DND-41 (cell line): ENCODE measurements at regions not wholly inside any gene's neighbourhood (a gene's known extent, or its start where the extent isn't known, plus 50 kb on each side); places are given as distances from the start of the nearest gene placed in this dataset.

Experiments
- ATAC-seq: fragments of 200-7000 bp; cut with Tn5 transposase; 3 replicates; pipeline ENCODE4 v1.9.1; 2021; ENCODE audit warnings: low read depth; ENCODE audit not compliant: insufficient read depth
- DNase-seq: peaks from one replicate; pipeline ENCODE4 v3.0.0-alpha.2; 2020
- H2AFZ ChIP-seq: 2 replicates; pipeline ENCODE4 v1.6.0; 2012; ENCODE audit warnings: low read depth, low read length
- H3K27ac ChIP-seq: 2 replicates; pipeline ENCODE4 v1.5.1; 2012; ENCODE audit warnings: low read length, inconsistent platforms
- H3K27me3 ChIP-seq: fragments of 200-600 bp; sonication (generic); 2 replicates; pipeline ENCODE4 v1.6.0; 2012; ENCODE audit warnings: low read length, mild to moderate bottlenecking, inconsistent platforms; ENCODE audit not compliant: insufficient read depth, poor library complexity
- H3K36me3 ChIP-seq: 2 replicates; pipeline ENCODE4 v1.5.1; 2012; ENCODE audit warnings: low read length, inconsistent platforms; ENCODE audit not compliant: insufficient read depth
- H3K4me1 ChIP-seq: 2 replicates; pipeline ENCODE4 v1.5.1; 2012; ENCODE audit warnings: mild to moderate bottlenecking, low read length; ENCODE audit not compliant: insufficient read depth
- H3K4me2 ChIP-seq: 2 replicates; pipeline ENCODE4 v1.6.0; 2012; ENCODE audit warnings: mild to moderate bottlenecking, moderate library complexity, low read length, inconsistent platforms; ENCODE audit not compliant: insufficient read depth
- H3K4me3 ChIP-seq, 2 experiments: fragments of 200-600 bp in 1 of 2; shearing (Covaris generic) in 1 of 2; 2 replicates each; pipeline ENCODE4 v1.5.1; 2012 to 2016; ENCODE audit warnings: inconsistent platforms in 2 of 2, low read length in 2 of 2, mild to moderate bottlenecking in 2 of 2, low read depth in 1 of 2, moderate library complexity in 1 of 2
- H3K79me2 ChIP-seq: 2 replicates; pipeline ENCODE4 v1.6.0; 2012; ENCODE audit warnings: low read length, inconsistent platforms; ENCODE audit not compliant: insufficient read depth
- H3K9ac ChIP-seq: 2 replicates; pipeline ENCODE4 v1.6.0; 2012; ENCODE audit warnings: low read depth, mild to moderate bottlenecking, inconsistent platforms, low read length, moderate library complexity
- H3K9me3 ChIP-seq: 2 replicates; pipeline ENCODE4 v1.5.1; 2012; ENCODE audit warnings: low read length, moderate library complexity, mild to moderate bottlenecking, inconsistent platforms; ENCODE audit not compliant: insufficient read depth, severe bottlenecking
- H4K20me1 ChIP-seq: 2 replicates; pipeline ENCODE4 v1.6.0; 2012; ENCODE audit warnings: low read length; ENCODE audit not compliant: insufficient read depth
- EZH2 ChIP-seq: IDR thresholded peaks from 3 replicates; pipeline ENCODE4 v1.6.1; 2012; ENCODE audit warnings: borderline replicate concordance, low read depth, mild to moderate bottlenecking, moderate library complexity, low read length, inconsistent platforms; ENCODE audit not compliant: severe bottlenecking
- TF ChIP-seq, protein P1 (sequence below): IDR thresholded peaks from 2 replicates; pipeline ENCODE4 v1.5.1; 2012; ENCODE audit warnings: borderline replicate concordance, low read length, moderate library complexity, mild to moderate bottlenecking; ENCODE audit not compliant: poor library complexity, severe bottlenecking; ENCODE audit errors: extremely low read depth

DNA sequence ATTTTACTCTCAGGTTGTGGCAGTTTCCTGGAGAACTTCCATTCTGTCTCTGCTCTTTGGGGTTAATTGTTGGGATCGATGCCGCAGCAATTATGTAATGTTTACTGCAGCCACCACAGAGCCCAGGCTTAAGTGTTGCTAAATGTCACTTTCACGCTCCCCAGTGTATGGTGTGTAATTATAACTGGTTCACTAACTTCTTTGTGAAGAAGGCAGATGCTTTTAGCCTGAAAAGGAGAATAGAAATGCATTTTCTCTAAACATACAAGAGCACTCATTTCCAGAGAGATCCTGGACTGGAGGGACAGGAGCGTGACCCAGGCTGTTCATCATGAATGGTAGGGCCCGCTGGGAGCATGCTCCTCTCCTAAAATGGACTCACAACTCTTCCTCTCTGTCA is 132.2 kb upstream of the PLET1 start:
- no peak overlapping the region for H3K4me3 ChIP-seq
- H3K27me3 ChIP-seq = peaks cover 12% of the 10 kb centered on the region
- H4K20me1 ChIP-seq = no peaks in the 10 kb centered on the region
- no peak overlapping the region for H3K27ac ChIP-seq
- H3K36me3 ChIP-seq = no peaks in the 10 kb centered on the region
- DNase-seq (no peak), ATAC-seq (no peak)
- no peak overlapping the region for H3K4me2 ChIP-seq
- H3K9me3 ChIP-seq = no peaks in the 10 kb centered on the region
- no peak overlapping the region for H3K9ac ChIP-seq
- TF ChIP-seq EZH2 = no peak
- TF ChIP-seq, protein P1, sequence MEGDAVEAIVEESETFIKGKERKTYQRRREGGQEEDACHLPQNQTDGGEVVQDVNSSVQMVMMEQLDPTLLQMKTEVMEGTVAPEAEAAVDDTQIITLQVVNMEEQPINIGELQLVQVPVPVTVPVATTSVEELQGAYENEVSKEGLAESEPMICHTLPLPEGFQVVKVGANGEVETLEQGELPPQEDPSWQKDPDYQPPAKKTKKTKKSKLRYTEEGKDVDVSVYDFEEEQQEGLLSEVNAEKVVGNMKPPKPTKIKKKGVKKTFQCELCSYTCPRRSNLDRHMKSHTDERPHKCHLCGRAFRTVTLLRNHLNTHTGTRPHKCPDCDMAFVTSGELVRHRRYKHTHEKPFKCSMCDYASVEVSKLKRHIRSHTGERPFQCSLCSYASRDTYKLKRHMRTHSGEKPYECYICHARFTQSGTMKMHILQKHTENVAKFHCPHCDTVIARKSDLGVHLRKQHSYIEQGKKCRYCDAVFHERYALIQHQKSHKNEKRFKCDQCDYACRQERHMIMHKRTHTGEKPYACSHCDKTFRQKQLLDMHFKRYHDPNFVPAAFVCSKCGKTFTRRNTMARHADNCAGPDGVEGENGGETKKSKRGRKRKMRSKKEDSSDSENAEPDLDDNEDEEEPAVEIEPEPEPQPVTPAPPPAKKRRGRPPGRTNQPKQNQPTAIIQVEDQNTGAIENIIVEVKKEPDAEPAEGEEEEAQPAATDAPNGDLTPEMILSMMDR = no peak
- H3K4me1 ChIP-seq = no peaks in the 10 kb centered on the region
- H2AFZ ChIP-seq = no peak overlapping the region
- no peaks in the 10 kb centered on the region for H3K79me2 ChIP-seq

DNA sequence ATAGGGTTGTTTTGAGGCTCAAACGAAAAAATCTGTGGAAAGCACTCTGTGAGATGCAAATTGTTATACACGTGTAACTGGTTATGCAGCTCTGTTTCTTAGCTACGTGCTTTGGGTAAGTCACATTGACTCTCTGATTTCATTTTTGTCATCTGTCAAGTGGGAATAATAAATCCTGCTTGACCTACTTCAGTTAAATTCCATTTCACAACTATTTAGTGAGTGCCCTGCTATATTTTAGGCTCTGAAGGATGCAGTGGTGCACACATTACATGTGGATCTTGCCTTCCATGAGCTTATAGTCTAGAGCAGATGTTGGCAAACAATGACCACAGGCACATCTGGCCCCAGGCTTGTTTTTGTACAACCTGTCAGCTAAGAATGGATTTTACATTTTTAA is 133.6 kb upstream of the PLET1 start:
- H3K9me3 ChIP-seq = no peaks in the 10 kb centered on the region
- no peak for ATAC-seq
- no peak overlapping the region for H3K4me2 ChIP-seq
- no peaks in the 10 kb centered on the region for H3K79me2 ChIP-seq
- H3K4me1 ChIP-seq = no peaks in the 10 kb centered on the region
- no peak overlapping the region for H3K4me3 ChIP-seq
- H2AFZ ChIP-seq = no peak overlapping the region
- TF ChIP-seq EZH2 = no peak
- TF ChIP-seq, protein P1 = no peak
- no peak overlapping the region for H3K9ac ChIP-seq
- H3K27ac ChIP-seq = no peak overlapping the region
- no peak for DNase-seq
- H3K27me3 ChIP-seq = peaks cover 12% of the 10 kb centered on the region
- no peaks in the 10 kb centered on the region for H3K36me3 ChIP-seq
- H4K20me1 ChIP-seq = no peaks in the 10 kb centered on the region

DNA sequence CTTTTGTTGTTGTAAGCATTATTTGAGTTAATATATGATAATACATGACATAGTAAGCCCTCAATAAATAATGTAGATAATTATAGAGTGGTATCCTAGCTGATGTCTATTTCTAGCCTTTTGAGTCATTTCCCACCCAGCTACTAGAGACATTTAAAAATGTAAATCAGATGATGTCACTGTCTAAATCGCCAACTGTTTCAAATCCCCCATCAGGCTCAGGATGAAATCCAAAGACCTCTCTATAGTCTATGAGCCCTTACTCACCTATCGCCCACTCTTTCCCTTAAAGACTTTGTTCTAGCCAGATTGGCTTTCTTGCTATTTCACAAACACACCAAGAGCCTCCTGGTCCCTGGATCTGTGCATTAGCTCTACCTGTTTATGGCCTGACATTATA is 135.4 kb upstream of the PLET1 start:
- Histone ChIP-seq H3K79me2 (no peaks in the 10 kb centered on the region), H3K4me3 (no peak overlapping the region), H3K27me3 (peaks cover 9% of the 10 kb centered on the region), H4K20me1 (no peaks in the 10 kb centered on the region), H3K27ac (no peak overlapping the region), H3K9ac (no peak overlapping the region), H3K36me3 (no peaks in the 10 kb centered on the region), H2AFZ (no peak overlapping the region), H3K4me2 (no peak overlapping the region), H3K4me1 (no peaks in the 10 kb centered on the region), H3K9me3 (no peaks in the 10 kb centered on the region)
- ATAC-seq = no peak
- TF ChIP-seq, protein P1 = no peak
- TF ChIP-seq EZH2 = no peak
- no peak for DNase-seq

DNA sequence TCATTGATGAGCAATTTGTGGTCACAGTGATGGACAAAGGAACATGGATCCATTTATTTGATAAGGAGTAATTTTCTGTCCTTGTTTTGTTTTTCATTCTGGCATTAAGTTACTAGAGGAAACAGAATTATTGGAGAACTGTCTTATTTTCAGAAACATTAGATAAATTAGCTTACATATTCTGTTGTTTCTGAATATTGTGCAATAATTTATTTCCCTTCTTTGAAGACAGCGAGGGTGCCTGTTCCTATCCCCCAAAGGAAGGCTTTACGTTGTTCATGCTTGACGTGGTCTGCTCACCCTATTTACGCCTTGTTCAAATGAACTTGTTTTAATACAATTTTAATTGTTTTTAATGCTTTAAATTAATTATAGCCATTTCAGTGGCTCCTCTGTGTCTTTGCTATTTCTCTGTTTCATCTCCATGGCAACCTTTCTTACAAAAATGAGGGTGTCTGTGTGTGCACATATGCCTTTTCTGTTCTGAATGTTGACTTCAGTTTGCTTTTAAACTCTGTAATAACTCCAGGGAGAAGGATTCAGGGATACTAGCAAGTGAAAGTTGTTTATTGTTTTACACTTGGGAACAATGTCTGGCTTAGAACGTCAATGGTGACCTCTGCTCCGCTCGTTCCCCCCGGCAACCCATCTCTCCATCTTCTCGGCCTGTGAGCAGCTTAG is 138.3 kb upstream of the PLET1 start:
- TF ChIP-seq, protein P1 = no peak
- TF ChIP-seq EZH2 = no peak
- no peak overlapping the region for H3K27ac ChIP-seq
- H3K9ac ChIP-seq = no peak overlapping the region
- no peak for DNase-seq
- no peak overlapping the region for H3K4me2 ChIP-seq
- no peak overlapping the region for H2AFZ ChIP-seq
- no peak overlapping the region for H3K4me3 ChIP-seq
- H3K4me1 ChIP-seq = no peaks in the 10 kb centered on the region
- no peak for ATAC-seq
- H3K9me3 ChIP-seq = no peaks in the 10 kb centered on the region
- no peaks in the 10 kb centered on the region for H3K79me2 ChIP-seq
- no peaks in the 10 kb centered on the region for H3K36me3 ChIP-seq
- H3K27me3 ChIP-seq = no peaks in the 10 kb centered on the region
- no peaks in the 10 kb centered on the region for H4K20me1 ChIP-seq
